Activated gamma-delta T cell treated with anti-CD3 and anti-CD28 coated beads, Interleukin-2, amount 50 U/mL, for 16 hours (primary cell): ENCODE measurements at regions not wholly inside any gene's neighbourhood (a gene's known extent, or its start where the extent isn't known, plus 50 kb on each side); places are given as distances from the start of the nearest gene placed in this dataset.
"Not testable (repeated sequence)": the region's sequence is repeated elsewhere in the genome, so short reads cannot be mapped to it uniquely, and the experiment has no call there.

Experiments
- DNase-seq: peaks from one replicate; pipeline ENCODE4 v3.0.0-alpha.2; 2020; ENCODE audit warnings: low read depth

DNA sequence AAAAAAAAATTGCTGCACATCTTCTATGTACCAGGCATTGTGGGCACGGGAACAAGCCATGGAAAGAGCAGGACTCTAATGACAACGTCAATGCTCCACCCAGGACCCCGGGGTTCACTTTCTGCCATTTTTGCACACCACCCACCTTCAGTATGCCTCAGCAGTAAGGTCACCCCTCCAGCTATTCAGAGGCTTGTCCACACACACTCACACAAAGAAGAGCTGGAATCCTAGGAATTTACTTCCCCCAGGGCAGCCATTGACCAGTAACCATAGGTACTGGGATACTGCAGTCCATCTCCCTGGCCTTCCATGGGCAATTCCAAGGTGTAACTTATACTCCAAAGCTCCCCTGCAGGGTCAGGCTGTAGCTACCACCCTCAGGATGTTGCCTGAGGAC, 170.8 kb downstream of the SUCLG1 start:
- no peak for DNase-seq

- no peak for DNase-seq
These were observed 172.2 kb downstream of the SUCLG1 start for GRCh38 chr2:84286878-84287277.

GRCh38 chr2:84285056-84285747, 173.9 kb downstream of the SUCLG1 start:
- no peak for DNase-seq

DNA sequence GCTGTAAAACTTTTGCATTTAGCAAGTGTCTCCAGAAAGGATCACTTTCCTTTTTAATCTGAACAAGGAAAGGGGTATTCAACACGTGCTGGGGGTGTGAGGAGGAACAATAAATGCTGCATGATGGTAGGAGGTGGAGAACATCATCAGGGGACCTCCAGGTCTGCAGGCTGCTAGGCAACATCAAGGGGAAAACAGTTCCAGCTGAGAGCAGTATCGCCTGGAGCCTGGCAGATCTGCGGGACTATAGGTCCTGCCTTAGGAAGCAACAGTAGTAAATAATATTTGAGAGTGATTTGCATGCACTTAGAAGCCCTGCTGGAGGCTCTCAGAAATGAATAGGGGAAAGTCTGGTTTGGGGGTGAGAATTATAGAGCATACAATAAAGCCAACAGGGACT, 175.6 kb downstream of the SUCLG1 start:
- no peak for DNase-seq

- DNase-seq: no peak
These were observed 177.6 kb downstream of the SUCLG1 start for GRCh38 chr2:84281510-84281909.

- DNase-seq: no peak
These were observed 178.2 kb downstream of the SUCLG1 start for GRCh38 chr2:84280873-84281272.

- no peak for DNase-seq
These were observed 180.7 kb downstream of the SUCLG1 start for GRCh38 chr2:84278386-84278785.

- DNase-seq: no peak
These were observed 182.4 kb downstream of the SUCLG1 start for GRCh38 chr2:84276590-84277255.

DNA sequence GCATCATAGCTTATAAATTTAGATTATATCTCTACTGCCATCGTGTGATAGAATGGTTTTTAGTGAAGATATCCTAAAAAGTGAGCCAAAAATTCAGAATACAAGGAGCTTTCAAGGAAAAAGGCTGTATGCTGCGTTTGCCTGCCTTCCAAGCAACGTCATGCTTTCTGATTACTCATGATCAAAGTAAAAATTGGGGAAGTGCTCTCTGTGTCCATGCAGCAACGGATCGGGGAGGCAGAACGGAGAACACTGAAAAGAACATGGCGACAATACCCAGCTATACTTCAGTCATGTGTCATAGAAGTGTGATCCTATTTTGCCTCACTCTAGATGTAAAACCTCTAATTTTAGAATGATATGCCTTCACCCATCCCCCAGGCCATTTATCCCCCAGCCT, 185.7 kb downstream of the SUCLG1 start:
- no peak for DNase-seq

DNA sequence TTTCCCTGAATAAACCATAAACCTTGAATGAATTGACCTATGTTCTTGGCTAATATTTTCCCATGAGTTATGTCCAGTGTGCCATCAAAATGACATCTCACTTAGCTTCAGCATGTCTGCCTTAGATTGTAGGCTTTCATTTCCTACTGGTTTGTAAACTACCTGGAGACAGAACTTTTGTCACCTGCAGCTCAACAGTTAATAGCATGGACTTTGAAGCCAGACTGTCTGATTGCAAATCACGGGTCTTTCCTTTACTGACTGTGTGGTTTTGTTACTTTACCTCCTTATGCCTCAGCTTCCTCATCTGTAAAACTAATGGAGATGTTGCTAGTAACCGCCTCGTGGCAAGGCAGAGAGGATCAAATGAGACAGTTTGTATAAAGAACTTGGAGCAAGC, 187.1 kb downstream of the SUCLG1 start:
- no peak for DNase-seq

DNA sequence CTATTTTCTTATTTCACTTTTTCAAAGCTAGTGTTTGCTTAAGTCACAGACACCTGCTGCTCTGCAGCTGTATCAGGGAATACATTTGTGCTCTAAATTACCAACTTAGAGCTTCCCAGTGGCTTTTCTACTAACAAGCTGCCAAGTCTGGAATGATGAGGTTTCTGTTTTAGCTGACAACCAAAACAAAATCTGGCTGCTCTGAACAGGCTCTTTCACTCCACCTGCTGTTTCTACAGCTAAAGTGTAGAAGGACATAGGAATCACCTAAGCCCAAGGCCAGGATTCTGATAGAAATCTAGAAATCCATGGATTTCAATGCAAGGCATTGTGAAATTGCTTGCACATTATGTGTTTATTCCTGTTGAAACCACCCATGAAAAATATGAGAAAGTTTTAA, 201.2 kb downstream of the SUCLG1 start:
- no peak for DNase-seq

DNA sequence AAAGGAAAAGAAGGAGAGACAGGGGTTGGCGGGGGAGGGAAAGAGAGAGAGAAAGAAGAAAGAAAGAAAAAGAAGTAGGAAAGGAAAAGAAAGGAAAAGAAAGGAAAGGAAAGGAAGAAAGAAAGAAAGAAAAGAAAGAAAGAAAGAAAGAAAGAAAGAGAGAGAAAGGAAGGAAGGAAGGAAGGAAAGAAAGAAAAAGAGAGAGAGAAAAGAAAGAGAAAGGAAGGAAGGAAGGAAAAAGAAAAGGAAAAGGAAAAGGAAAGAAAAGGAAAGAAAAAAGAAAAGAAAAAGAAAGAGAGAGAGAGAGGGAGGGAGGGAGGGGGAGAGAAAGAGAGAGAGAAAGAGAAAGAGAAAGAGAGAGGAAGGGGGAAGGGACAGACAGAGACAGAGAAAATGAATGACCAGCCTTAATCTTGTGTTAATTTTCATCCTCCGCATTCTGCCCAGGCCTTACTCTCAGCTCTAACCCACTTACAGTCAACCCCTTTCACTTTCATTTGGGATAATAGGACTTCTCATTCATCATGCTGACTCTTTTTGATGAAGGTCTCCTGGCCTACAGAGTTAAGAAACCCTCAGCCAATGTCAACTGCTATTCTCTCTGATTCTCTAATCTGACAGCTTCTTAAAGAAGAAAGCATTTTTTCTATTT, 207.3 kb downstream of the SUCLG1 start:
- DNase-seq: no peak

DNA sequence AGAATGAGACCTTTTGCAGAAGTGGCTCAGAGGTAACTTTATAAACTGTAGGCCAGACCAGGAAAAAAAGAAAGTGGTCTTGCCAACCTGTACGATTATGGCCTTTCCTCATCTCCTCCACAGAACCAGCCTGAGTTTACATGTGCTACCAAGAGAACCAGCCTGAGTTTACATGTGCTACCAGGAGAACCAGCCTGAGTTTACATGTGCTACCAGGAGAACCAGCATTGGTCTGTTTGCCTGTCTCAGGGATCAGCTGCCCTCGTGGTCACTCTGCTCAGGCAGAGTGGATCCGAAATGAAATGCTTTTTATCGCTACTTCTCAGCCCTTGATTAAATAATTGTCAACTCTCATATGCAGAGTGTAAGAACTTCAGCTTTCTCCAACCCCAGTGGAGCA, 209.9 kb downstream of the SUCLG1 start:
- DNase-seq: no peak

DNA sequence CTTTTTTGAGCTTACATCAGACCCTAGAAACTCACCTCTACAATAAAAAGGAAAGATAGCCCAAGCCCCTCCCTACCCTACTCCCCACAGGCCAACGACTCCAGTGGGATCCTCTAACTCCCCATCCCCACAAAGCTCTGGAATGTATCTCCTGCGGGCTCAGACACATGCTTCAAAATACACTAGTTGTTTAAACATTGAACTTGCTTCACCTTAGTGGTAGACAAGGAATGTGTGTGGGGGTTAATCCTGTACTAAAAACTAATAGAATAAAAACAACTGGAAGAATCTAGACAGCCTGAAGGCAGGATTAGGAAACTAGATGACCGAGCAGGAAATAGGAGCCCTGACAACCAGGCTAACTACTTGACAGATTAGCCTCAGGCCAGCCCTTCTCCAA, 211.5 kb downstream of the SUCLG1 start:
- no peak for DNase-seq

GRCh38 chr2:84243788-84244733, 215.0 kb downstream of the SUCLG1 start:
- no peak for DNase-seq

- DNase-seq: no peak
These were observed 220.2 kb downstream of the SUCLG1 start for GRCh38 chr2:84238907-84239306.

GRCh38 chr2:84236288-84236687, 222.8 kb downstream of the SUCLG1 start:
- no peak for DNase-seq

DNA sequence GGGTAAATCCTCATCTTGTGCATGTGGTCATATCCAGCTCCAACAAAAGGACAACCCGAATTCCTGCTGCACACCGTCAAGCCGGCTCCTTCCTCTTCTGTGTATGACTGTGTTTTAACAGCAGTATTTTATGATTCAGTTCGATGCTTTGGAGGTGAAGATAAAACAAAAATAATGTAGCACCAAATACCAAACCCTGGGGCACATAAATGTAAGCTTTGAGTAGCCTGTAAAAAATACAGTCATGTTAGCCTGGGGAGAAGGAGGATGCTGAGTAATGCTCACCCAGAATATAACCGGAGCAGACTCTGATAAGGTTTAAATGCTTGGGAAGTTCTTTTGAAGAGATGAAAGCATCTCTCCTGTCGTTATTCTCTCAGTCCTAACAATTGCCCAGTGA, 225.0 kb downstream of the SUCLG1 start:
- no peak for DNase-seq

GRCh38 chr2:84231478-84231877, 227.6 kb downstream of the SUCLG1 start:
- DNase-seq: no peak

DNA sequence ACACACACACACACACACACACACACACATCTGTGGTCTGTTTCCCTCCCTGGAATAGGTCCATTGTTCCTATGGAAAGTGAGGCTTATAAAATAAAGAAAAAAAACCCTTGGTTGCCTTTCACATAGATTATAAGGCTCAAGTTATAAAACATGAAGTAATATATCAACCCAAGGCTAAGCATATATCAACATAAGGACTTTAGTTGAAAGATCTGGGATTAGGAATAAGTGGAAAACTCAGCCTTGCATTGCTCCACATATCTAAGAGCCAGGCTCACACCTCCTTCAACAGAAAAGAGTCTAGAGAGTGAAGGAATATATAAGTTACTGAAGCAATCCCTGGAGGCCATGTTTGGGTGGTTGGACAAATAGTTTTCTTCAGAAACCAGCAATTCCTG, 235.0 kb downstream of the SUCLG1 start:
- no peak for DNase-seq

DNA sequence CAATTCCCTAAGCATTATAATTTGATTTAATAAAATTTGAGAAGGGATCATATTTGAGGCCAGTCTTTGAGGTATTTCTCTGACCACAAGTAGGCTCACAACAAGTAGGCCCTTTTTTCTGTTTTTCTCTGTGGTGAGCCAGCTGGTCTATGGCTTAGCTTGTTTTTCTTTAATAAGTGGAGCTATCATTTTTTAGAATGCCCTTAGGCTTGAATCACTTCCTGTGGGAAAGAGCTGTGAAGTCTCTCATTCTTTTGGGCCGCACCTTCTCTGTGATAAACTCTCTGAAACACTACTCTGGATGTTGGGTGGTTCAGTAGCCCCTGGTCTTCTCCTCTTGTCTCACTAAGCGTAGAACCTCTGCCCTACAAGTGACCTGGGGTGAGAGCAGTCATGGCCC, 235.9 kb downstream of the SUCLG1 start:
- no peak for DNase-seq

DNA sequence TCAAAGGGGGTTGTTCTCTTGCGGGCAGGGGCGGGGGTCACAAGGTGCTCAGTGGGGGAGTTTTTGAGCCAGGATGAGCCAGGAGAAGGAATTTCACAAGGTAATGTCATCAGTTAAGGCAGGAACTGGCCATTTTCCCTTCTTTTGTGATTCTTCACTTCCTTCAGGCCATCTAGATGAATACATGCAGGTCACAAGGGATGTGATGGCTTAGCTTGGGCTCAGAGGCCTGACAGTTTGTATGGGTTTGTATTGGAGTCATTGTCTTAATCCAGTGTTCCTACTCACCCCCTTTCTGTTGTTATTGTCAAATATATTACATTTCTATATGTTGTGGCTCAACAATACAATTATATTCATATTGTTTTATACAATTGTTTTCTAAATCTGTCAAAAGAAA, 238.0 kb downstream of the SUCLG1 start:
- not testable (repeated sequence) for DNase-seq
